B cell (primary cell): ENCODE measurements at regions not wholly inside any gene's neighbourhood (a gene's known extent, or its start where the extent isn't known, plus 50 kb on each side); places are given as distances from the start of the nearest gene placed in this dataset.

ENCODE experiments used
- ATAC-seq: fragments of 200-7000 bp; cut with Tn5 transposase; one replicate; pipeline ENCODE4 v1.10.0; 2021; ENCODE audit warnings: low read depth, mild to moderate bottlenecking, moderate number of reproducible peaks, moderate library complexity
- CTCF ChIA-PET: fragments of 350-600 bp; sonication (Branson Sonifier 250); formaldehyde crosslinking; loops from one replicate; lab custom pipeline; 2021; ENCODE audit warnings: antibody characterized with exemption, inconsistent platforms; lab: Charles Lee
- POLR2A ChIA-PET: fragments of 350-600 bp; sonication (Branson Sonifier 250); formaldehyde crosslinking; loops from one replicate; lab custom pipeline; 2021; ENCODE audit warnings: antibody characterized with exemption; lab: Charles Lee
- DNase-seq: peaks from one replicate; pipeline ENCODE4 v3.0.0; 2013
- H2AFZ ChIP-seq: 2 replicates; pipeline ENCODE4 v1.6.1; 2012; ENCODE audit warnings: mild to moderate bottlenecking, low read depth, low read length; ENCODE audit not compliant: insufficient read depth, poor library complexity, severe bottlenecking
- H3K27ac ChIP-seq, 2 donors: 1 replicate in 1 of 2; 2 replicates in 1 of 2; pipeline ENCODE4 v1.5.1; 2012 to 2013; ENCODE audit warnings: low read length in 2 of 2, mild to moderate bottlenecking in 2 of 2, moderate library complexity in 1 of 2
- H3K27me3 ChIP-seq, 4 experiments: fragments of 200-600 bp in 1 of 4; sonication (generic) in 1 of 4; replicated peaks in 1 of 4; 1 replicate in 2 of 4; 2 replicates in 2 of 4; pipeline versions ENCODE4 v1.6.1 to v1.7.0; 2013 to 2016; ENCODE audit warnings: low read length in 3 of 4, mild to moderate bottlenecking in 2 of 4, mixed read lengths in 1 of 4, moderate library complexity in 1 of 4; ENCODE audit not compliant: insufficient read depth in 4 of 4, control insufficient read depth in 3 of 4; ENCODE audit errors: control extremely low read depth in 1 of 4
- H3K36me3 ChIP-seq, 2 experiments: replicated peaks in 1 of 2; 1 replicate in 1 of 2; 2 replicates in 1 of 2; pipeline versions ENCODE4 v1.6.1 to v1.7.1; 2013; ENCODE audit warnings: low read length in 1 of 2; ENCODE audit not compliant: insufficient read depth in 2 of 2, control insufficient read depth in 1 of 2; ENCODE audit errors: control extremely low read depth in 1 of 2, extremely low read depth in 1 of 2
- H3K4me1 ChIP-seq, 2 donors: fragments of 200-600 bp in 1 of 2; sonication (generic) in 1 of 2; 1 replicate in 1 of 2; 2 replicates in 1 of 2; pipeline versions ENCODE4 v1.5.1 to v1.6.1; 2013 to 2017; ENCODE audit warnings: low read length in 2 of 2; ENCODE audit not compliant: control insufficient read depth in 2 of 2, insufficient read depth in 2 of 2
- H3K4me2 ChIP-seq: replicated peaks from 2 replicates; pipeline ENCODE3; 2012; ENCODE audit warnings: mild to moderate bottlenecking, low read depth, low read length; ENCODE audit not compliant: poor library complexity, severe bottlenecking
- H3K4me3 ChIP-seq, 5 experiments: fragments of 200-600 bp in 1 of 5; sonication (generic) in 1 of 5; 1 replicate in 3 of 5; 2 replicates in 2 of 5; pipeline versions ENCODE4 v1.5.1 to v1.7.0; 2011 to 2016; ENCODE audit warnings: low read length in 4 of 5, mild to moderate bottlenecking in 4 of 5, low read depth in 2 of 5, control low read depth in 1 of 5, moderate library complexity in 1 of 5; ENCODE audit not compliant: insufficient read depth in 1 of 5; ENCODE audit errors: control extremely low read depth in 1 of 5, extremely low read depth in 1 of 5
- H3K79me2 ChIP-seq: fragments of 200-600 bp; sonication (generic); one replicate; pipeline ENCODE4 v1.6.0; 2016; ENCODE audit warnings: low read length; ENCODE audit not compliant: control insufficient read depth, insufficient read depth
- H3K9ac ChIP-seq: fragments of 200-600 bp; sonication (generic); 2 replicates; pipeline ENCODE4 v1.6.1; 2017; ENCODE audit warnings: mild to moderate bottlenecking, low read length, moderate library complexity
- H3K9me3 ChIP-seq, 3 donors: one replicate each; pipeline versions ENCODE4 v1.6.1 to v1.7.1; 2013; ENCODE audit warnings: low read length in 2 of 3; ENCODE audit not compliant: control insufficient read depth in 2 of 3, insufficient read depth in 1 of 3; ENCODE audit errors: control extremely low read depth in 1 of 3
- H4K20me1 ChIP-seq: 2 replicates; pipeline ENCODE4 v1.6.0; 2012; ENCODE audit warnings: mild to moderate bottlenecking, low read length; ENCODE audit not compliant: insufficient read depth, control insufficient read depth, poor library complexity, severe bottlenecking
- H3K27ac Mint-ChIP-seq: one replicate; pipeline ENCODE4 v1.8.0; 2021; ENCODE audit warnings: mixed read lengths
- H3K27me3 Mint-ChIP-seq: one replicate; pipeline ENCODE4 v1.8.0; 2021; ENCODE audit warnings: mixed read lengths
- H3K4me1 Mint-ChIP-seq: one replicate; pipeline ENCODE4 v1.8.0; 2021; ENCODE audit warnings: mixed read lengths
- H3K4me3 Mint-ChIP-seq: one replicate; pipeline ENCODE4 v1.8.0; 2021; ENCODE audit warnings: mixed read lengths
- H3K9me3 Mint-ChIP-seq: one replicate; pipeline ENCODE4 v1.8.0; 2022; ENCODE audit warnings: mixed read lengths; ENCODE audit not compliant: insufficient read depth
- EZH2 ChIP-seq: IDR thresholded peaks from 2 replicates; pipeline ENCODE4 v1.6.1; 2012; ENCODE audit warnings: borderline replicate concordance, low read depth, mild to moderate bottlenecking, moderate library complexity, low read length; ENCODE audit not compliant: insufficient read depth, poor library complexity, severe bottlenecking
- WGBS: methylation state at CpG from one replicate; pipeline ENCODE4 v1.1.5; 2013; ENCODE audit warnings: missing lambda C conversion rate; ENCODE audit not compliant: insufficient coverage; 5-methylcytosine and 5-hydroxymethylcytosine counted together
- intact Hi-C: fragments of 100-400 bp; cut with micrococcal nuclease; formaldehyde crosslinking; loops from one replicate; pipeline ENCODE4 v1.10.0; 2022
- TF ChIP-seq, protein P1 (sequence below): fragments of 200-600 bp; IDR thresholded peaks from one replicate; pipeline ENCODE4 v1.8.0; 2022; ENCODE audit warnings: antibody characterized with exemption, mild to moderate bottlenecking

DNA sequence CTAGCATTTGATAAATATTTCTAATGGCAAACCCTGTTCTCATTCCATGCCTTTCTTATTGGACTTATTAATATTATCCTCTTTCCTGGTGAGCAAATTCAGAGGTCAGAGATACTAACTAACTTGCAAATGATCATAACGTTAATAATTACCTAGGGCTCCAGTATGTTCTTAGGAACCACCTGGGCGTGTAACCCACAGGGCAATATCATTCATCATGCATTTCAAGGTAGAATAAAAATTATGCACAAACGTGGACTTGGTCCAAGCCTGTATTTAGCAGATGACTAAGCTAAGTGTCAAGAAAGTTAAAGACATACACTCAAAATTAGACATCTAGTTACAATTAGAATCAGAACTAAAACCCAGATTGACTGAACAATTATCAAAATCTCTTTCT lies 850.1 kb downstream of the TRIML1 start:
- H3K9ac ChIP-seq, result no peak overlapping the region
- DNase-seq (no peak), ATAC-seq (no peak)
- 100% methylated on average over 1 of the region's 3 CpGs for WGBS
- Mint-ChIP-seq H3K27ac (no peak overlapping the region), H3K4me3 (no peak overlapping the region), H3K9me3 (no peaks in the 10 kb centered on the region), H3K27me3 (no peaks in the 10 kb centered on the region), H3K4me1 (no peaks in the 10 kb centered on the region)
- H3K27me3 ChIP-seq, result no peaks in the 10 kb centered on the region
- H3K79me2 ChIP-seq, result no peaks in the 10 kb centered on the region
- TF ChIP-seq, protein P1, sequence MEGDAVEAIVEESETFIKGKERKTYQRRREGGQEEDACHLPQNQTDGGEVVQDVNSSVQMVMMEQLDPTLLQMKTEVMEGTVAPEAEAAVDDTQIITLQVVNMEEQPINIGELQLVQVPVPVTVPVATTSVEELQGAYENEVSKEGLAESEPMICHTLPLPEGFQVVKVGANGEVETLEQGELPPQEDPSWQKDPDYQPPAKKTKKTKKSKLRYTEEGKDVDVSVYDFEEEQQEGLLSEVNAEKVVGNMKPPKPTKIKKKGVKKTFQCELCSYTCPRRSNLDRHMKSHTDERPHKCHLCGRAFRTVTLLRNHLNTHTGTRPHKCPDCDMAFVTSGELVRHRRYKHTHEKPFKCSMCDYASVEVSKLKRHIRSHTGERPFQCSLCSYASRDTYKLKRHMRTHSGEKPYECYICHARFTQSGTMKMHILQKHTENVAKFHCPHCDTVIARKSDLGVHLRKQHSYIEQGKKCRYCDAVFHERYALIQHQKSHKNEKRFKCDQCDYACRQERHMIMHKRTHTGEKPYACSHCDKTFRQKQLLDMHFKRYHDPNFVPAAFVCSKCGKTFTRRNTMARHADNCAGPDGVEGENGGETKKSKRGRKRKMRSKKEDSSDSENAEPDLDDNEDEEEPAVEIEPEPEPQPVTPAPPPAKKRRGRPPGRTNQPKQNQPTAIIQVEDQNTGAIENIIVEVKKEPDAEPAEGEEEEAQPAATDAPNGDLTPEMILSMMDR, result no peak
- TF ChIP-seq EZH2, result no peak
- H3K4me3 ChIP-seq, result no peak overlapping the region
- no peak overlapping the region for H3K27ac ChIP-seq
- H3K9me3 ChIP-seq, result peaks cover 0 to 11% (median 3%) of the 10 kb centered on the region in 3 donors
- intact Hi-C loops, result no loop called here
- H3K4me2 ChIP-seq, result no peak overlapping the region
- no peaks in the 10 kb centered on the region for H3K4me1 ChIP-seq
- no peak overlapping the region for H2AFZ ChIP-seq
- H4K20me1 ChIP-seq, result no peaks in the 10 kb centered on the region
- no peaks in the 10 kb centered on the region for H3K36me3 ChIP-seq
- ChIA-PET POLR2A (no interaction called here), CTCF (no interaction called here)

DNA sequence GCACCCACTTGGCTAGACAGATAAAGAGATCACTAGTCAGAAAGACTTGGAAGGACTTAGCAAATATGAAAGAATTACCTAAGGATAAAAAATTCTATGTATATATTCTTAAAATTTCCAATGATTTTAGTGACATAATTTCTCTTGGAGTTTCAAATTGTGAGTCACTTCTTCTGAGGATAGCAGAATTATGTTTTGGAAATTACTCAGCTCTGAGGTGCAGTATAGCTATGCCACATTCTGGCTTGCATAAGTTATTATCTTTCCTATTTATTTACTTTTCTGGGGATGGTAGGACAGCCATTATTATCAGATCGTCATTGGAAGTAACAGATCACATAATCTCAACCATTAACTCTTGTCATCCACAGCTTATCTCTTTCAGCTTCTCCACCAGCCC lies 853.5 kb downstream of the TRIML1 start:
- no peak for ATAC-seq

More for the DNA sequence above, 853.5 kb downstream of the TRIML1 start:
- H3K9me3 ChIP-seq, result peaks cover 0 to 4% (median 3%) of the 10 kb centered on the region in 3 donors
- DNase-seq, result no peak
- Mint-ChIP-seq H3K27ac (no peak overlapping the region), H3K9me3 (no peaks in the 10 kb centered on the region), H3K4me1 (no peaks in the 10 kb centered on the region), H3K4me3 (no peak overlapping the region), H3K27me3 (no peaks in the 10 kb centered on the region)
- no peak overlapping the region for H3K4me3 ChIP-seq
- no peak for TF ChIP-seq EZH2
- TF ChIP-seq, protein P1, result no peak
- H2AFZ ChIP-seq, result no peak overlapping the region
- H3K36me3 ChIP-seq, result no peaks in the 10 kb centered on the region
- H4K20me1 ChIP-seq, result no peaks in the 10 kb centered on the region
- WGBS, result 63% methylated on average over 1 of the region's 1 CpG
- no peaks in the 10 kb centered on the region for H3K79me2 ChIP-seq
- ChIA-PET POLR2A (no interaction called here), CTCF (no interaction called here)
- no peak overlapping the region for H3K27ac ChIP-seq
- H3K27me3 ChIP-seq, result no peaks in the 10 kb centered on the region
- H3K4me1 ChIP-seq, result no peaks in the 10 kb centered on the region
- H3K9ac ChIP-seq, result no peak overlapping the region
- H3K4me2 ChIP-seq, result no peak overlapping the region
- intact Hi-C loops, result no loop called here
